OCI-LY1 (cell line): ENCODE measurements at regions not wholly inside any gene's neighbourhood (a gene's known extent, or its start where the extent isn't known, plus 50 kb on each side); places are given as distances from the start of the nearest gene placed in this dataset.

Experiments used
- EZH2 ChIP-seq: fragments of 200-600 bp; sonication (generic), shearing (Covaris generic); IDR thresholded peaks from 2 replicates; pipeline ENCODE4 v1.8.0; 2017; ENCODE audit warnings: borderline replicate concordance, mixed run types, mild to moderate bottlenecking, antibody characterized with exemption, low read length, moderate library complexity, mixed read lengths
- TF ChIP-seq, protein P1 (sequence below): fragments of 200-600 bp; sonication (generic), shearing (Covaris generic); IDR thresholded peaks from 2 replicates; pipeline ENCODE4 v1.5.1; 2017; ENCODE audit warnings: mild to moderate bottlenecking, antibody characterized with exemption, low read length, moderate library complexity, mixed read lengths

- TF ChIP-seq EZH2 = no peak
- TF ChIP-seq, protein P1, sequence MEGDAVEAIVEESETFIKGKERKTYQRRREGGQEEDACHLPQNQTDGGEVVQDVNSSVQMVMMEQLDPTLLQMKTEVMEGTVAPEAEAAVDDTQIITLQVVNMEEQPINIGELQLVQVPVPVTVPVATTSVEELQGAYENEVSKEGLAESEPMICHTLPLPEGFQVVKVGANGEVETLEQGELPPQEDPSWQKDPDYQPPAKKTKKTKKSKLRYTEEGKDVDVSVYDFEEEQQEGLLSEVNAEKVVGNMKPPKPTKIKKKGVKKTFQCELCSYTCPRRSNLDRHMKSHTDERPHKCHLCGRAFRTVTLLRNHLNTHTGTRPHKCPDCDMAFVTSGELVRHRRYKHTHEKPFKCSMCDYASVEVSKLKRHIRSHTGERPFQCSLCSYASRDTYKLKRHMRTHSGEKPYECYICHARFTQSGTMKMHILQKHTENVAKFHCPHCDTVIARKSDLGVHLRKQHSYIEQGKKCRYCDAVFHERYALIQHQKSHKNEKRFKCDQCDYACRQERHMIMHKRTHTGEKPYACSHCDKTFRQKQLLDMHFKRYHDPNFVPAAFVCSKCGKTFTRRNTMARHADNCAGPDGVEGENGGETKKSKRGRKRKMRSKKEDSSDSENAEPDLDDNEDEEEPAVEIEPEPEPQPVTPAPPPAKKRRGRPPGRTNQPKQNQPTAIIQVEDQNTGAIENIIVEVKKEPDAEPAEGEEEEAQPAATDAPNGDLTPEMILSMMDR = no peak
These were observed 280.6 kb upstream of the RTL1 start for GRCh38 chr14:101184104-101184455.
